A673 (cell line): ENCODE measurements at regions not wholly inside any gene's neighbourhood (a gene's known extent, or its start where the extent isn't known, plus 50 kb on each side); places are given as distances from the start of the nearest gene placed in this dataset.
"Not testable (repeated sequence)": the region's sequence is repeated elsewhere in the genome, so short reads cannot be mapped to it uniquely, and the experiment has no call there.

Source experiments
- BruUV-seq: library from RNA; stranded (reverse); fragments of 400-500 nt; replicated peaks from 2 replicates; lab custom pipeline; 2021; lab: Mats Ljungman, UMichigan
- CTCF ChIA-PET: fragments of 300-600 bp; sonication (Branson Sonifier 250); formaldehyde crosslinking; loops from one replicate; lab custom pipeline; 2022; ENCODE audit warnings: antibody characterized with exemption; lab: Charles Lee
- POLR2A ChIA-PET: fragments of 300-600 bp; sonication (Branson Sonifier 250); formaldehyde crosslinking; loops from one replicate; lab custom pipeline; 2022; ENCODE audit warnings: antibody characterized with exemption; ENCODE audit not compliant: low non-redundant PET; lab: Charles Lee
- DNase-seq: peaks from one replicate; pipeline ENCODE4 v3.0.0-alpha.2; 2015; ENCODE audit warnings: low spot score
- H3K27ac ChIP-seq: fragments of 200-600 bp; sonication (generic); 2 replicates; pipeline ENCODE4 v1.5.1; 2016; ENCODE audit warnings: mixed run types, low read depth, mild to moderate bottlenecking, mixed read lengths, antibody characterized with exemption, low read length; ENCODE audit not compliant: poor library complexity, severe bottlenecking
- H3K27me3 ChIP-seq: fragments of 200-600 bp; sonication (generic); replicated peaks from 2 replicates; pipeline ENCODE4 v1.6.1; 2017; ENCODE audit warnings: mixed run types, low read depth, mild to moderate bottlenecking, mixed read lengths, antibody characterized with exemption, low read length; ENCODE audit not compliant: insufficient read depth, poor library complexity
- H3K36me3 ChIP-seq: fragments of 200-600 bp; sonication (generic); 2 replicates; pipeline ENCODE4 v1.6.1; 2016; ENCODE audit warnings: mixed run types, mild to moderate bottlenecking, mixed read lengths, antibody characterized with exemption, low read length; ENCODE audit not compliant: insufficient read depth, poor library complexity, severe bottlenecking
- H3K4me1 ChIP-seq: fragments of 200-600 bp; sonication (generic); 2 replicates; pipeline ENCODE4 v1.6.1; 2017; ENCODE audit warnings: mixed run types, mild to moderate bottlenecking, mixed read lengths, antibody characterized with exemption, low read length; ENCODE audit not compliant: insufficient read depth, poor library complexity, severe bottlenecking
- H3K4me3 ChIP-seq: fragments of 200-600 bp; sonication (generic); 2 replicates; pipeline ENCODE4 v1.5.1; 2016; ENCODE audit warnings: low read depth, mixed run types, mild to moderate bottlenecking, mixed read lengths, low read length; ENCODE audit not compliant: poor library complexity, severe bottlenecking
- H3K9me3 ChIP-seq: fragments of 200-600 bp; sonication (generic); 2 replicates; pipeline ENCODE4 v1.6.1; 2016; ENCODE audit warnings: mixed run types, low read depth, mild to moderate bottlenecking, mixed read lengths, antibody characterized with exemption, low read length; ENCODE audit not compliant: poor library complexity, severe bottlenecking
- EZH2 ChIP-seq: fragments of 200-600 bp; sonication (generic); IDR thresholded peaks from 2 replicates; pipeline ENCODE4 v1.6.1; 2017; ENCODE audit warnings: borderline replicate concordance, low read depth, mild to moderate bottlenecking, mixed read lengths, antibody characterized with exemption, low read length; ENCODE audit not compliant: poor library complexity, severe bottlenecking
- intact Hi-C: fragments of 100-400 bp; cut with micrococcal nuclease; formaldehyde crosslinking; loops from one replicate; pipeline ENCODE4 v1.10.0; 2022; ENCODE audit not compliant: unreplicated experiment
- TF ChIP-seq, protein P1 (sequence below): fragments of 300-800, 200-600 bp; sonication (generic); conservative IDR thresholded peaks from 2 replicates; pipeline ENCODE4 v1.5.1; 2017; ENCODE audit warnings: low read depth, mild to moderate bottlenecking, antibody characterized with exemption, low read length, moderate library complexity, mixed read lengths

DNA sequence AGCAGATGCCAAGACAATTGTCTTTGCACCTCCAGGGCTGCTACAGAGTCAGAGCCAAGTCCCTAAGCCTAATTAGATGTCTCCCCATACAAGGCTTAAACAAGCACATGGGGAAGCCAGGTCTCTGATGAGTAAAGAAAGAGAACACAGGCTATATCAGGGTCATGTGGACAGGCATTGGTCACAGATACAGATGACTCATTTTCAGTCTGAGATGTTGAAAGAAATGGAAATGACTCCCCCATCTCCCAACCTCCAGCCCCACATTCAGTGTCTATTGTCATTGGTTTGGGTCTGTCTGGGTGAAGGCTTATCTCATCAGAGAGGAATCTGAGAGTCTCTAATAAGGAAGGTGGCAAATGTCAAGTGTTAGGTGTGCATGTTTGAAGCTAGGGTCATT lies 290.1 kb upstream of the KIAA1217 start:
- Histone ChIP-seq H3K4me1 (no peaks in the 10 kb centered on the region), H3K27me3 (no peaks in the 10 kb centered on the region), H3K4me3 (no peak overlapping the region), H3K36me3 (no peaks in the 10 kb centered on the region), H3K9me3 (no peaks in the 10 kb centered on the region), H3K27ac (no peak overlapping the region)
- intact Hi-C loops = no loop called here
- no TSS peak for BruUV-seq
- DNase-seq = peak; percentile 9
- CTCF ChIA-PET = no interaction called here
- POLR2A ChIA-PET = no interaction called here
- TF ChIP-seq, protein P1, sequence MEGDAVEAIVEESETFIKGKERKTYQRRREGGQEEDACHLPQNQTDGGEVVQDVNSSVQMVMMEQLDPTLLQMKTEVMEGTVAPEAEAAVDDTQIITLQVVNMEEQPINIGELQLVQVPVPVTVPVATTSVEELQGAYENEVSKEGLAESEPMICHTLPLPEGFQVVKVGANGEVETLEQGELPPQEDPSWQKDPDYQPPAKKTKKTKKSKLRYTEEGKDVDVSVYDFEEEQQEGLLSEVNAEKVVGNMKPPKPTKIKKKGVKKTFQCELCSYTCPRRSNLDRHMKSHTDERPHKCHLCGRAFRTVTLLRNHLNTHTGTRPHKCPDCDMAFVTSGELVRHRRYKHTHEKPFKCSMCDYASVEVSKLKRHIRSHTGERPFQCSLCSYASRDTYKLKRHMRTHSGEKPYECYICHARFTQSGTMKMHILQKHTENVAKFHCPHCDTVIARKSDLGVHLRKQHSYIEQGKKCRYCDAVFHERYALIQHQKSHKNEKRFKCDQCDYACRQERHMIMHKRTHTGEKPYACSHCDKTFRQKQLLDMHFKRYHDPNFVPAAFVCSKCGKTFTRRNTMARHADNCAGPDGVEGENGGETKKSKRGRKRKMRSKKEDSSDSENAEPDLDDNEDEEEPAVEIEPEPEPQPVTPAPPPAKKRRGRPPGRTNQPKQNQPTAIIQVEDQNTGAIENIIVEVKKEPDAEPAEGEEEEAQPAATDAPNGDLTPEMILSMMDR = no peak
- TF ChIP-seq EZH2 = no peak

DNA sequence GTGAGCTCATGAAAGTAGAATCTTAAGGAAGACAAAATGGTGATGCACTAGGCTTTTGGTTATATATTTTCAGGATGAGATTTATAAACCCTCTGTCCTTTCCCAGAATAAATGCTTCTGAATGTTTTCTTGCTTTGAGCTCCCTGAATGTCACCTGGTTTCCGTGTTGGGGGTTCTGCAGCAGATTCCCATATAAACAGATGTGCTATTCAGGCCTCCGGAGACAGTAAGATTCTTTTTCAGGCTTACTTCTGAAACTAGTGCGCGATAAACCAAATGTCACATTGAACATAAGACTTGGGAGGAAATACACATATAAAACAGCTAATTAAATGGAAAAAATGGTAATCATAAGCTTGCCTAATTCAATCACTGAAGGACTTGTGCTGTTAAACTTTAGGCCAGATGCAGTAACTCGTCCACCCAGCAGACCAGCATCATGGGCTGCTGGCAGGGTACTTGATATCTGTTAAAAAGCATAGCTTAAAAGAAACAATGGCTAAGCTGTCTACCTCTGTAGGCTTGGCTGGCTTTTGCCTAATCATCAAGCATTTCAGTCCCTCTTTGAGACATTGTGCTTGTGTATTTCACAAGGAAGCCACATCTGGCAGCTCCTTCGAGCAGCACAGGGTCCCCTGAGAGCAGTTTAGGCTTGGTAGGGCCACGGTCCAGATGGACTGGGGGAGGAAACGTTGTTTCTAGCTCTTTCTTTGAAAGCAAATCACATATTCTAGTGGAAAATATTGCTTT lies 281.2 kb upstream of the KIAA1217 start:
- intact Hi-C loops = no loop called here
- no TSS peak for BruUV-seq
- Histone ChIP-seq H3K36me3 (no peaks in the 10 kb centered on the region), H3K4me1 (peaks cover 4% of the 10 kb centered on the region), H3K4me3 (no peak overlapping the region), H3K27ac (no peak overlapping the region), H3K27me3 (no peaks in the 10 kb centered on the region), H3K9me3 (no peaks in the 10 kb centered on the region)
- CTCF ChIA-PET = no interaction called here
- TF ChIP-seq EZH2 = no peak
- TF ChIP-seq, protein P1 = no peak
- peak; percentile 52 for DNase-seq
- POLR2A ChIA-PET = no interaction called here

GRCh38 chr10:23934023-23934422 lies 274.9 kb upstream of the KIAA1217 start:
- CTCF ChIA-PET, H3K4me1 ChIP-seq, H3K9me3 ChIP-seq, BruUV-seq, intact Hi-C loops, H3K27ac ChIP-seq, POLR2A ChIA-PET, H3K4me3 ChIP-seq, H3K36me3 ChIP-seq, H3K27me3 ChIP-seq, DNase-seq: not testable (repeated sequence)

- no peak for DNase-seq
- BruUV-seq = no TSS peak
- no peak overlapping the region for H3K27ac ChIP-seq
- no peaks in the 10 kb centered on the region for H3K4me1 ChIP-seq
- CTCF ChIA-PET = no interaction called here
- intact Hi-C loops = no loop called here
- POLR2A ChIA-PET = interaction anchor here (0.6 kb wide), 1 partner anchor 263 kb away, joined by 3 read pairs; the partner anchor contains the start of gene KIAA1217
- no peak overlapping the region for H3K4me3 ChIP-seq
- H3K9me3 ChIP-seq = no peaks in the 10 kb centered on the region
- TF ChIP-seq, protein P1 = no peak
- TF ChIP-seq EZH2 = no peak
- H3K27me3 ChIP-seq = no peaks in the 10 kb centered on the region
- no peaks in the 10 kb centered on the region for H3K36me3 ChIP-seq
These were observed 263.1 kb upstream of the KIAA1217 start for GRCh38 chr10:23945845-23946244.
